ENCODE measurements at regions not wholly inside any gene's neighbourhood (a gene's known extent, or its start where the extent isn't known, plus 50 kb on each side); places are given as distances from the start of the nearest gene placed in this dataset.

DNA sequence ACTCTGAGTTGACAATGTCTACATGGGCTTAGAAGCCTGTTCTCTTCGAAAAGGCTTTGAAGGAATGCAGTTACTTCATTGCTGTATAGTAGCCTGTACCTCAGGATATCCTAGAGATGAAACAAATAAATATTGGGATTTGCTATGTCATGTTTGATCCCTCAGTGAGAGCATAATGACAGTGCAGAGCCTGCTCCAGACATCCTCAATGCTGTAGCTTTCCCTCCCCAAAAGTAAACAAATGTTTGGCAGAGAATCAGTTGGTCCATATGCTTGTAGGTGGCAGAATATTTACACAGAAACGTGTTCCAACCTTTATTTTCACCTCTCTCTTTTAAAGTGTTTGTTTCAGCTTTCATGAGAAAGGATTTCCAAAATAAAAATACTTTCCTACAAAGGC lies 515.3 kb upstream of the SGCG start:
- TF ChIP-seq, protein P1, sequence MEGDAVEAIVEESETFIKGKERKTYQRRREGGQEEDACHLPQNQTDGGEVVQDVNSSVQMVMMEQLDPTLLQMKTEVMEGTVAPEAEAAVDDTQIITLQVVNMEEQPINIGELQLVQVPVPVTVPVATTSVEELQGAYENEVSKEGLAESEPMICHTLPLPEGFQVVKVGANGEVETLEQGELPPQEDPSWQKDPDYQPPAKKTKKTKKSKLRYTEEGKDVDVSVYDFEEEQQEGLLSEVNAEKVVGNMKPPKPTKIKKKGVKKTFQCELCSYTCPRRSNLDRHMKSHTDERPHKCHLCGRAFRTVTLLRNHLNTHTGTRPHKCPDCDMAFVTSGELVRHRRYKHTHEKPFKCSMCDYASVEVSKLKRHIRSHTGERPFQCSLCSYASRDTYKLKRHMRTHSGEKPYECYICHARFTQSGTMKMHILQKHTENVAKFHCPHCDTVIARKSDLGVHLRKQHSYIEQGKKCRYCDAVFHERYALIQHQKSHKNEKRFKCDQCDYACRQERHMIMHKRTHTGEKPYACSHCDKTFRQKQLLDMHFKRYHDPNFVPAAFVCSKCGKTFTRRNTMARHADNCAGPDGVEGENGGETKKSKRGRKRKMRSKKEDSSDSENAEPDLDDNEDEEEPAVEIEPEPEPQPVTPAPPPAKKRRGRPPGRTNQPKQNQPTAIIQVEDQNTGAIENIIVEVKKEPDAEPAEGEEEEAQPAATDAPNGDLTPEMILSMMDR (conservative IDR thresholded peaks at IDR 0.05; ENCODE audit: low read depth, low read length) = no peak
- no peak for TF ChIP-seq RAD21 (IDR thresholded peaks at IDR 0.05; ENCODE audit: low read length)
